NCI-H128 (cell line): ENCODE measurements at regions not wholly inside any gene's neighbourhood (a gene's known extent, or its start where the extent isn't known, plus 50 kb on each side); places are given as distances from the start of the nearest gene placed in this dataset.

ENCODE experiments used
- DNase-seq: peaks from one replicate; lab custom pipeline; 2025; ENCODE audit not compliant: unreplicated experiment; lab: John Stamatoyannopoulos, UW

DNA sequence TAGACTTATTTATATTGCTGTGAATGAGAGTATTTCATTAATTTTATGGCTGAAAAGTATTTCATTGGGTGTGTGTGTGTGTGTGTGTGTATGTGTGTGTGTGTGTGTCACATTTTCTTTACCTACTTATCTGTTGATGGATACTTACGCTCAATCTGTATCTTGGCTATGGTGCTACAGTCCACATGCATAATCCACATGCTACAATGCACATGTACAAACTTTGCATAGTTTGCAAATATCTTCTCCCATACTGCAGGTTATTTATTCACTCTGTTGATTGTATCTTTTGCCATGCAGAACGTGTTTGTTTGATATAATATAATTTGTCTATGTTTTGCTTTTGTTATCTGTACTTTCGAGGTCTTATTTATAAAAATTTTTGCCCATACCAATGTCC, 167.8 kb downstream of the RAB28 start:
- DNase-seq = no peak

DNA sequence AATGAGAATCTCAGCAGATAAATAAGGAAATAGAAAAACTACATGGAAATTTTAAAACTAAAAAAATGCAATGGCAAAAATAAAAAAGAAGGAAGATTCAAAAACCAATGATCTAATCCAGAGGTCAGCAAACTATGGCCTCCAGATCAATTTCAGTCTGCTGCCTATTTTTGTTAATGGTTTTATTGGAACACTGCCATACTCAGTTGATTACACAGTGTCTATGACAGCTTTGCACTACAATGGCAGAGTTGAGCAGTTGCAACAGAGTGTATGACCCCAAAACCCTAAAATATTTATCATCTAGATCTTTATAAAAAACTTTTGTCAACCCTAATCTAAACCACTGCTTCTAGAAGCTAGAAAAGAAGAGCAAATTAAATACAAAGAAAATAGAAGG, 170.3 kb downstream of the RAB28 start:
- DNase-seq = no peak

DNA sequence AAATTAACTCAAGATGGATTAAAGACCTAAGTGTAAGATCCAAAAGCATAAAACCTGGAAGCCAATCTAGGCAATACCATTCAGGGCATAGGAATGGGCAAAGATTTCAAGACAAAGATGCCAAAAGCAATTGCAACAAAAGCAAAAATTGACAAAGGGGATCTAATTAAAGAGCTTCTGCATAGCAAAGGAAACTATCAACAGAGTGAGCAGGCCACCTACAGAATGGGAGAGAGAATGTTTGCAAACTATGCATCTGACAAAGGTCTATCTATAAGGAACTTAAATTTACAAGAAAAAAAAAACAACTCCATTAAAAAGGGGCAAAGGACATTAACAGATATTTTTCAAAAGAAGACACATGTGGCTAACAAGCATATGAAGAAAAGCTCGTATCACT, 171.9 kb downstream of the RAB28 start:
- DNase-seq = no peak

DNA sequence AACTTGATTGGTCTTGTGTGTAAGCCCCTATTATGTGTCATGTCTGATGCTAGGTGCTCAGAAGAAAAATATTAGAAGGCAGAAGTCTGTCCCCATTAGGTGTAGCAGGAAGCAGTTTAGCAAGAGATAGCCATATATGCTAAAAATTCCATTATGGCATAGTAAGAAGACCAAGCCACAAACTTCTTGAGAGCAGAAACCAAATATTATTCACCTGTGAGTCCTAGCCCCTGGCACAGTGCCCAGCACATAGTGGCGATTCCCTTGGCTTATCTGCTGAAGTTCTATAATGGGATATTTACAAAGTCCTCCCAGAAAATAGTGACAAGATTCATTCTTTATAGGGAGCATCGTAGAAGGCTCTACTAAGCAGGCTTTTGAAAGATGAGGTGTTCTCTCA, 174.4 kb downstream of the RAB28 start:
- DNase-seq = no peak

DNA sequence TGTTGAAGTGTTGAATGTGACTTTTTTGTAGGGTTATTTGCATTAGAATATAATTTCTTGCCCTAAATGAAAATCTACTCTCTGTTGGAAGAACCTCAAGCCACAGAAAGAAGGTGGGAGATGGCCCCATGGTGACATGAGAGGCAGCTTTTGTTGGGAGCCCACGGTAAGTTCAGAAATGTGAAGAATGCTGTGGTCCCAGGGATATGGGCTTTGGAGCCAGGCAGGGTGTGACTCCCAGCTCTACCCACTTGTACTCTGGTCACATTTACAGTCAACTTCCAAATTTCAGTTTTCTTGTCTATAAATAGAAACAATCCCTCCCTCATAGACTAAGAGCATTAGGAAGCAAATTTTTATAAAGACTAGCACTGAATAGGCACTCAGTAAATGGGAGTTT, 177.8 kb downstream of the RAB28 start:
- no peak for DNase-seq

DNA sequence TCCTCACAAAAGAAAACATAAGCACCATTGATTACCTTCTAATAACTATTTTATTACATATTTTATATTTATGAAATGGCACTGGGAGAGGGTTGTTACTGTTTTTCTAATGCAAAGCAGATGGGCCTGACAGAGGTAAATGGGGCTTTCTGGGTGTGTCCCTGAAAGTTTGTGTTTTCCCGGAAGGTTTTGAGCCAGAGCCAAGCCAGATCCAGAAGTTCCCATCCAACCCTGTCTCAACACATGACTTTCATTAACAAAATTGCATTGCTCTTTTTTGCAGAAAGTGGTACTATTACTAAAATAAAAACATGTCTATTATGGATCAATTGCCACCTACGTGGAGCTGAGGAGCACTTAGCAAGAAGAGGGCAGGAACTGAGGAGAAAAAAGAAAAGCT, 181.3 kb downstream of the RAB28 start:
- DNase-seq = no peak

DNA sequence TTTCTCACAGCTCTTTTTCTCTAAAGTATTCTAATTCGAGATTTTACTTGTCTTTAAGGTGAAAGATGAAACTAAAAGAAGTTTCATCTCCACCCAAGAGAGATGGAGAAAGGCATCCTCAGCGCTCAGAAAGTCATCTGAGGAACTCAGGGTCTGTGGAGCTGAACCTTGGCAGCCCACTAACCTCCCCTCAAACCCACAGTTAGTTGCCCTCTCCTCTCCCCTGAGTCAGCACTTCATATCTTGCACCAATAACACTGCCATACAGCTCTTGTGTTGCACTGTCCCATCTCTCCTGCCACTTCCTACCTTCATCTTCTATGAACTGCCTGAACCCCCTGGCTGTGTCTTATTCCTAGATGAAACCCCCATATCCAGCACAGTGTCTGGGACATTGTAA, 184.8 kb downstream of the RAB28 start:
- no peak for DNase-seq

DNA sequence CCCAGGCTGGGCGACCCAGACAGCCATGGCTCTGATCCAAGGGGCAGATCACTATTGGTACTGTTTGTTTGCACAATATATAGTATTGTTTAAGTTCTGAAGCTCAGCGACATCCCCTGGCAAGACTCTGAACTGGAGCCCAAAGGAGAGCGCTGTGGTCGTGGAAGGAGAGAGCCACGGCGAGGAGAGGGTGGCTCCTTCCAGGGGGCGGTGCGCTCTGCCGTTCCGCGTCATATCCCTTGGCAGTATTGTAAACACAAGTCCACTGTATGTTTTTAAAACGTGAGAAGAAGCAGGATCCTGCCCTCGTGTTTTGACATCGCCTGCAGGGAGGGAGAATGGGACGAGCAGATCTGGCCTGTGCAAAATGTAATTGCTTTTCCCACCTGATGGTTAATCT, 185.5 kb downstream of the RAB28 start:
- no peak for DNase-seq

DNA sequence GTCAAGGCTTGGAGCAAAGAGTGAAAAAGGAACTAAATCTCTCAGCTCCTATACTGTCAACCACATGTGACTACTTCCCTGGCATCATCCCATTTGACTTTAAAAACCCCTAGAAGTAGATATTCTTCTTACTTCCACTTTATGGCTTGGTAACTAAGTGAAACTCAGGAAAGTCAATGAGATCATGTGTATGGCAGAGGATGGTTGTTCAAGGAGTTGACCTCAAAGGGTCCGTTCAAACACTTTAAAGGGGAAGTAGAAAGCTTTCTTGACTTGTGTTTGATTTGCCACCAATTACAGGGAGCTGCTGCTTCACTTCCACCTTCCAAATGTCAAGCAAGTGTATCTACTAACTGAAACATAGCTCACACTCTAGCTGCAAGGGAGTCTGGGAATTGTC, 187.2 kb downstream of the RAB28 start:
- no peak for DNase-seq

DNA sequence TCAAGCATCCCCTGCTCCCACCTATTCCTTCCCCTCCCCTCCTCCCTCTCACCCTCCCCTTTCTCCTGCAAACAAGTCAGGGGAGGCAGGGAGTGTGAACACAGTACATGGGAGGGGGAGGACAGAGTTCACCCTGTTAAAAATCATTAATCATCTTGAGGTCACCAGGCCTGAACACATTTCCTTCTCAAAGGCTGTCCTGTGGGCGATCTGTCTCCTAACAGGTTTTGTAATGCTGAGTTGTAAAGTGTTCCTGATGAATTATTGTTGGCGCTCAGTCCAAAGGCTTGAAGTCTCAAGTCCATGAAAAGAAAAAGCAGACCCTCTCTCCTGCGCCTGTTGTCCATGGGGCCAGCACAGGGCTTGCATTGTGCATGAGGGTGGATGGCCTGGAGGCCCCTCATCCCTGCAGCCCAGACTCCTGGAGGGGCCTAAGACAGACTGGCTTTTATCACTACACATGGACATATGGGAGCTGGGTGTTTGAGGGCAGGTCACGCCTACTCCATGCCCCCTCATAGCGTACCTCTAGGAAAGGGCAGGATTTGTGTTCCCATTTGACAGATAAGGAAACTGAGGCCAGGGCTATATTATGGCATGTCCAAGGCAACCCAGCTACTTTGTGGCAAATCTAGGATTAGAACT, 189.1 kb downstream of the RAB28 start:
- no peak for DNase-seq

DNA sequence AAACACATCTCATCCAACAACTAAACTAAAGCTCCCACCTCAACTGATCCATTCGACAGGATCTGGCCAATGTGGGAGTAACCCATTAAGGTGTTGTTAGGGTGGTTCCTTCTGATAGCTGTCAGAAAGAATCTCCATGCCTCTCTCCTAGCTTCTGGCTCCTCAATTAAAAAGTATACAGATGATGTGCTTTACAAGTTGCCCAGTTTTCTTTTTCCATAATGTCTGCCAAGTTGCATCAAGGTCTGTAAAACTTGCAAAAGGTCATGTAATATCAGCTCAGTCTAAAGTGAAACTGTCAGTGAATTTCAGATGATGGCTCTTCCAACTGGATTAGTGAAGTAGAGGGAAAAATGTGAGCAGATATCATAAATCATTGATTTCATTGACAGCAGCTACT, 191.8 kb downstream of the RAB28 start:
- no peak for DNase-seq

DNA sequence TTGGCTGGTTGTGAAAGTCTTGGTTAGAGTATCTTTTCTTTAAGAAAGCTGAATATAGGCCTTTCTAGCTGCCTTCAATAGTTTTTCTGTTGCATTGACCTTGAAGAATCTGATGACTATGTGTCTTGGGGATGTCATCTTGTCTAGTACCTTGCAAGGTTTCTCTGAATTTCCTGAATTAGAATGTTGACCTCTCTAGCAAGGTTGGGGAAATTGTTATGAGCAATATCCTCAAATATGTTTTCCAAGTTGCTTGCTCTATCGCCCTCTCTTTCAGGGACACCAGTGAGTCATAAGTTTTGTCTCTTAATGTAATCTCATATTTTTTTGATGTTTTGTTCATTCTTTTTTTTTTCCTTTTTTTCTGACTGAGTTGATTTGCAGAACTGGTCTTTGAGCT, 194.7 kb downstream of the RAB28 start:
- DNase-seq = no peak

DNA sequence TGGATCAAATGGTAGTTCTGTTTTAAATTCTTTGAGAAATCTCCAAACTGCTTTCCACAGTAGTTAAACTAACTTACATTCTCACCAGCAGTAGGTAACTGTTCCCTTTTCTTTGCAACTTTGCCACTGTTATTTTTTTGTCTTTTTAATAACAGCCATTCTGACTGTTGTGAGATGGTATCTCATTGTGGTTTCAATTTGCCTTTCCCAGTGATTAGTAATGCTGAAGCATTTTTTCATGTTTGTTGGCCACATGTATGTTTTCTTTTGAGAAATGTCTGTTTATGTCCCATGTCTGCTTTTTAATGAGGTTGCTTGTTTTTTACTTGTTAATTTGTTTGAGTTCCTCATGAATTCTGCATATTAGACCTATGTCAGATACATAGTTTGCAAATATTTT, 198.8 kb downstream of the RAB28 start:
- DNase-seq = no peak

DNA sequence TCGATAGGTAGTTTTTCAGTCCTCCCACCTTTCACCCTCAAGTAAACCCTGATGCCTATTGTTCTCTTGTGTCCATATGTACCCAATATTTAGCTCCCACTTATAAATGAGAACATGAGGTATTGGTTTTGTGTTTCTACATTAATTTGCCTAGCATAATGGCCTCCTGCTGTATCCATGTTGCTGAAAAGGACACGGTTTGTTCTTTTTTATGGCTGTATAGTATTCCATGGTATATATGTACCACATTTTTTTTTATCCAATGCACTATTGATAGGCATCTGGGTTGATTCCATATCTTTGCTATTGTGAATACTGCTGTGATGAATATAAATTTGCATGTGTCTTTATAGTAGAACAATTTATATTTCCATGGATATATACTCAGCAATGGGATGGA, 199.2 kb downstream of the RAB28 start:
- no peak for DNase-seq

DNA sequence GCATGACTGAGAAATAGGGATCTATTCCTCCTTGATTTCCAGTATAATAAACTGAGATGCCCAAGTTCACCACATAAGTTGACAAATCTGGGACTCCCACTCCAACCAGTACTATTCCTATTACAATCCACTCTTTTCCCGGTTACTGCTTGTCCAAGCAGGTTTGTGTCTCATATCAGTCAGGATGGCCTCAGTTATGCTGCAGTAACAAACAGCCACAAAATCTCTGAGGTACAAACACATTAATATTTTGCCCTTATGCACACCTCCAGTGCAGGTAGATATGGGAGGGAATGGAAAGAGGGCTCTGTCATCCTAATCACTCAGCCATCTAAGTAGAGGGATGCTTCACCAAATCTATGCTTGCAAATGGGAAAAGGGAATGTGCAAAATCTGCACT, 207.8 kb downstream of the RAB28 start:
- no peak for DNase-seq

DNA sequence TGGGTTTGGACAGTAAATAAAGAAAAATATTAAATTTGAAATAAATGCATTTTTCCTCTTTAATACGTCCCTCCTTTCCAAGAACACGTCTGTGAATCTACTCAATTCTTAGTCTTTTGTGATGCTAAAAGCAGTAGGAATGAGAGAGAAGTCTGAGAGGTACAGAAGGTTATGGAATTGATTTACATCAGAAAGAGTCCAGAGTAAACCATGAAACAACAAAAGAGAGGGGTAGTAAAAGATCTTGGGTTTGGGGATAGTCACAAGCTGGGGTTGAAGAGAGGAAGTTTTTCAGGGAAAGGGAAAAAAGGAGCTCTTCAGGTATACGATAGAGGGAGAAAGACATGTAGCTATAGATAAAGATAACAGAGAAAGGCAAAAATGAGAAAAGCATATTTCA, 215.4 kb downstream of the RAB28 start:
- DNase-seq = no peak

DNA sequence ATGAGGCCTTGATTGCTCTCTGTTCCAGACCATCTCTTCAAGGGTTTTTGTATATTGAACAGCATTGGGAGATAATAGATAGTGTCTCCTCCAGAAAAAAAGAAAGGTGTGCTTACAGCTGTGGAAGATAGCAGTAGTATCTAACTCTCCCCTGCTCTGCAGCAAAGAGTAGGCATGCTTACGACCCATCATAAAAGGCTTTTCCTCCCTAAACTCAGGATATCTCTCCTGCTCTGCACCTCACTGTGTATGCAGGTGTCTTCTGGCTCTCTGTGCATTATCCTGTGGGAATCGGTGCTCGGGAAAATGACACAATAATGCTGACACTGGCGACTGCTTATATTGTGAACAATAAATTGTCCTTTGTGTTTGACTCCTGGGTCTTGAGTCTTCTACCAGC, 216.0 kb downstream of the RAB28 start:
- no peak for DNase-seq

DNA sequence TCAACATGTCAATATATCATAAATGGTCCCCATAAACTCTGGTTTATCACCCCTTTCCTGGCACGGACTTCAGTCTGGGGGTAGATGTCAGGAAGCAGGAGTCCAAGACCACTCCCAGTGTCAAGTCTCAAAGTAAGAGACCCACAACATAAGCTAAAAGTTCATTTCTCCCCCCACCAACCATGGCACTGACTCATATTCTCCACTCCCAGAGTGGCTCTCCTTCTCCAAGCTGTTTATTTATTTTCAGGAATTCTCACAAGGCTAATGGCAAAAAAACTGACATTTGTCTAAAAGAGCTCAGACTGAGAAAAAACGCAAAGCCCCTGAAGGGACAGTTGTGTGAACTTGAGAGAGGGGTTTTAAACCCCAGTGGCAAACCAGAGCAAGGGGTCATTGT, 217.0 kb downstream of the RAB28 start:
- DNase-seq = no peak

DNA sequence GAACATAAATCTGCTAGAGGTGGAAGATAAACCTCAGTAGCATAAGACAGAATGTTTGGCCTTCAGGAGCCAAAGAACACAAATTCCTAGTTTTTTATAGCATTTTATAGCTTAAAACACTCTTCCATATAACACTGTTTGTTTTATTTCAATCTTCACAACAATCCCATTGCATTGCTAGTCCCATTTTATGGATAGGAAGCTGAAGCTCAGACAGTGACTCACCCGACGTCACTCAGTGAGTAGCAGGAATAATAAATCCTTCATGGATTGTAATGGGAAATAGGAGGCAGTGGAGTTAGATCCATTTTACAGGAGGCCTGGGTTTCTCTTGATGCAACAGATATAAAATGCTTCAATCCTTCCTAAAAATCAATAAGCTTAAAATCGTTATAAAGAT, 217.5 kb downstream of the RAB28 start:
- no peak for DNase-seq

DNA sequence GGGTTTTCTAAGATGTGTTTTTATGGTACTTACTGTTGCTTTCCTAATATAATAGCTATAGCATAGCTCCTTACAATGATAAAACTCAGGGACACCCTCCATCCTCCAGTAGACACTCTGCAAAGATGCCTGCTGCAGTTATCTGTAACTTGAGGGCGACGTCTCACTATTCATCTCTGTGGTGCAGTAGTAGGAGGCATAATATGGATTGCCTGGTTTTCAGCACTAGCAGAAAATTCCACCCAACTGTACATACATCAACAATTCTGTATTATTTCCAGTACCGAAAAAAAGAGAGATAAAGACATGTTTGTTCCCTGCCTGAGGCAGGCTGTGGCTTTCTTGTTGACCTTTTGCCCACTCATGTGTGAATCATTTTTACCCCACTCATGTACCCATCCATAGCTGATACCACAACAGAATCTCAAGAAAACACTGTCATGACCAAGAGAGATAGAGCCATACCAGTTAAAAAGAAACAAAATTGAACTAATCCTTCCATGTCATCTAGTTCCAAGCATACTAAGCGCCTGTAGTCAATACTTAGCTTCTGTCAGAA, 220.1 kb downstream of the RAB28 start:
- no peak for DNase-seq

DNA sequence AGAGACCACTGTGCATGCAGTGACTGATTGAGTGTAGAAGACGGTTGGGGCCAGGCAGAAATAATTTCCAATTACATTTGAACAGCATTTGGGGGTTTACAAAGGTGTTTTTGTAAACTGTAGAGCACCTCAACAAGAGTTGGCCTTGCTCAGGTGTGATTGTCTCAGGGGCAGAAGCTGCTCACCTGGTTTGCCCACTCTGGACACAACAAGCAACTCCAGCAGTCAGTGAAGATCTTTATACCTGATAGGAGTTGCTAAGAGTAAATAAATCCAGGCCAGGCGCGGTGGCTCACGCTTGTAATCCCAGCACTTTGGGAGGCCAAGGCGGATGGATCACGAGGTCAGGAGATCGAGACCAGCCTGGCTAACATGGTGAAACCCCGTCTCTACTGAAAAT, 221.3 kb downstream of the RAB28 start:
- DNase-seq = no peak

DNA sequence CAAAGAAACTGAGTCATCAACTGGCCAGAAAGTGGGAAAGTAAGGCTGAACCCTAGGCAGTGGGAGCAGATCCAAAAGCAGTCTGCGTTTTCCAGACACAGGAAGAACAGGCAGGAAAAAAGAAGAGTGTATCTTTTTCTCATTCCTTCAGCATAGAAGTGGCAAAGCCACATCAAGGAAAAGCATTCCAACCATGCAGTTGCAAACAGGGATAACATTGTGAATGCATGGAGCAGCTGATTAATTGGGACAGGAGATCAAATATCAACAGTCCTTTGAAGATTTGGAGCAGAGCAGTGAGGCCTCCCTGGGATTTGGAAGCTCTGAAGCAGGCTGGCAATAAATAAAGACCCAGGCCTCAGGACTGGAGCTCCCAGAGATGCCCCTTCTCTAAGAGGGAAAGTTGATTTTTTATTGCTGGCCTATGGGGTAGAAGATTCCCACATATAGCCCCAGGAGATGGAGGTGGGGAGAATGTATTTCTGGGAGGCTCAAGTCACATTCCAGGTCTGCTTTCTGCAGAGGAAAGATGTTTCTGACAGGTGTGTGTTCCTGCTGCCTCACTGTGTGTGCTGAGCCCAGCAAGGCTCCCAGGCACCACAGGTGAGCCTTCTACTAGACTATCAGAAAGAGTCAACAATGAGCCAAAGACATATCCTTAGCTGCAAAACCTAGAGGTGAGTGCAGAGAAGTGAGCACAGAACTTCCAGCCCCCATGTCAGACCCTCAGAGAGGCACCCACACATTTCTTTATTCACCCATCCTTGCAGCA, 222.5 kb downstream of the RAB28 start:
- no peak for DNase-seq

DNA sequence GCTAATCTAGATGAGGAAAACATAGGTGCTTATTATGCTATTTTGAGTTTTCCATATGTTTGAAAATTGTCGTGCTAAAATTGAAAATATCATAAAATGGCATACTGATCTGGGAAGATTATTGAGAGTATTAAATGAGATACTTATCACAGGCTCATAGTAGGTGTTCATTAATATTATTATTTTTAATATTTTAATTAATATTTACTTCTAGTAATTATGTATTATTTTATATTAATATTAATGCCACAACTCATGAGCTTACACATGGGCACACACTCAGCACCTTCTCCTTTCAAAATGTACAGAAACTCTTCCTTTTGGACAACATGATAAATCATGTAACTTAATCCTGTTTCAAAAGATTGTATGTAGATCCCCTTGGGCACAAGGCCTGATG, 223.6 kb downstream of the RAB28 start:
- no peak for DNase-seq
